ENCODE measurements at regions not wholly inside any gene's neighbourhood (a gene's known extent, or its start where the extent isn't known, plus 50 kb on each side); places are given as distances from the start of the nearest gene placed in this dataset.

DNA sequence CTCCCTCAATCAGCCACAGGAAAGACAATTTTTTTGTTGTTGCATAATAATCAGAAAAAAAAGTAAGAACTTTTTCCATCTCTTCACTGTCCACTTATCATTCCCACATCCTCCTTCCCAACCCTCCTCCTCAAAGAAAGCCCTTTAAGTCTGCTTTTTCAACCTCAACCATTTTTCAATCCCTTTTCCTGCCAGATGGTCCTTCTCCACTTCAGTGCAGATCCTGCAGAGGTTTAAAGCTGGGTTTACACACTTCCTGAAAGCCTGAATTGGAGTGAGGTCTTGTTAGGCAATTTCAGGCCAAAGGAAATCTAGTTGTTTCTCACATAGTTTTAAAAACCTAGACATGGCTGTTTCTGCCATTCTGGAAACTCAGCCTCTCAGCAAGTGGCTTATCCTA is 78.3 kb downstream of the RPL27A start:
- no peak for TF ChIP-seq CTCF (IDR thresholded peaks at IDR 0.05; ENCODE audit: low read length)
- no peak for TF ChIP-seq EZH2 (IDR thresholded peaks at IDR 0.05; ENCODE audit: borderline replicate concordance, low read length)
